IMR-90 (cell line): ENCODE measurements at regions not wholly inside any gene's neighbourhood (a gene's known extent, or its start where the extent isn't known, plus 50 kb on each side); places are given as distances from the start of the nearest gene placed in this dataset.

Source experiments
- ATAC-seq: fragments of 200-7000 bp; cut with Tn5 transposase; 2 replicates; pipeline ENCODE4 v1.9.1; 2020; ENCODE audit warnings: low read depth, mild to moderate bottlenecking, moderate library complexity
- BruUV-seq: library from RNA; stranded (reverse); fragments of 400-500 nt; replicated peaks from 2 replicates; lab custom pipeline; 2021; lab: Mats Ljungman, UMichigan
- CTCF ChIA-PET: fragments of 300-600 bp; formaldehyde crosslinking; extraction: SDS; loops from one replicate; lab custom pipeline; 2021; ENCODE audit warnings: antibody characterized with exemption; lab: Yijun Ruan, JAX
- POLR2A ChIA-PET: fragments of 300-600 bp; sonication (Branson Sonifier 250); formaldehyde crosslinking; loops from one replicate; lab custom pipeline; 2022; ENCODE audit warnings: antibody characterized with exemption; ENCODE audit not compliant: unreplicated experiment; lab: Charles Lee
- DNase-seq: peaks from one replicate; pipeline ENCODE4 v3.0.0; 2013
- H2AFZ ChIP-seq: replicated peaks from 2 replicates; pipeline ENCODE3; 2013; ENCODE audit warnings: low read length, mild to moderate bottlenecking; ENCODE audit not compliant: poor library complexity
- H2AK5ac ChIP-seq: 2 replicates; pipeline ENCODE4 v1.6.1; 2013; ENCODE audit warnings: low read depth, low read length, inconsistent platforms
- H2AK9ac ChIP-seq: replicated peaks from 2 replicates; pipeline ENCODE3; 2013; ENCODE audit warnings: mild to moderate bottlenecking, low read depth, low read length, moderate library complexity; ENCODE audit not compliant: poor library complexity
- H2BK120ac ChIP-seq: 2 replicates; pipeline ENCODE4 v1.6.1; 2013; ENCODE audit warnings: low read depth, low read length, inconsistent platforms
- H2BK15ac ChIP-seq: 3 replicates; pipeline ENCODE4 v1.6.1; 2013; ENCODE audit warnings: low read depth, low read length, inconsistent platforms
- H2BK20ac ChIP-seq: 2 replicates; pipeline ENCODE4 v1.6.1; 2013; ENCODE audit warnings: low read depth, mild to moderate bottlenecking, inconsistent platforms, low read length, moderate library complexity
- H2BK5ac ChIP-seq: 2 replicates; pipeline ENCODE4 v1.6.1; 2013; ENCODE audit warnings: mild to moderate bottlenecking, low read depth, low read length, inconsistent platforms; ENCODE audit not compliant: poor library complexity, severe bottlenecking
- H3K14ac ChIP-seq: replicated peaks from 2 replicates; pipeline ENCODE4 v1.6.1; 2013; ENCODE audit warnings: low read depth, low read length, inconsistent platforms
- H3K18ac ChIP-seq: 2 replicates; pipeline ENCODE4 v1.6.1; 2013; ENCODE audit warnings: low read depth, low read length, control low read depth
- H3K23ac ChIP-seq: 2 replicates; pipeline ENCODE4 v1.6.1; 2013; ENCODE audit warnings: low read depth, low read length, inconsistent platforms
- H3K27ac ChIP-seq: 2 replicates; pipeline ENCODE4 v1.5.1; 2013; ENCODE audit warnings: mild to moderate bottlenecking, control low read depth, low read length; ENCODE audit not compliant: insufficient read depth
- H3K27me3 ChIP-seq: 2 replicates; pipeline ENCODE4 v1.6.1; 2013; ENCODE audit warnings: low read length; ENCODE audit not compliant: control insufficient read depth, insufficient read depth
- H3K36me3 ChIP-seq: 2 replicates; pipeline ENCODE4 v1.6.1; 2013; ENCODE audit warnings: low read length, mixed read lengths; ENCODE audit not compliant: control insufficient read depth, insufficient read depth
- H3K4ac ChIP-seq: 2 replicates; pipeline ENCODE4 v1.6.1; 2013; ENCODE audit warnings: low read depth, low read length, inconsistent platforms
- H3K4me1 ChIP-seq: 2 replicates; pipeline ENCODE4 v1.6.1; 2013; ENCODE audit warnings: low read length, mixed read lengths; ENCODE audit not compliant: control insufficient read depth, insufficient read depth
- H3K4me2 ChIP-seq: 2 replicates; pipeline ENCODE4 v1.6.1; 2013; ENCODE audit warnings: low read depth, mild to moderate bottlenecking, control low read depth, low read length, moderate library complexity
- H3K4me3 ChIP-seq: 2 replicates; pipeline ENCODE4 v1.5.1; 2013; ENCODE audit warnings: low read depth, mild to moderate bottlenecking, control low read depth, low read length, moderate library complexity; ENCODE audit not compliant: insufficient read depth
- H3K56ac ChIP-seq: 2 replicates; pipeline ENCODE4 v1.6.1; 2013; ENCODE audit warnings: low read length, inconsistent platforms; ENCODE audit not compliant: insufficient read depth; ENCODE audit errors: extremely low read depth
- H3K79me1 ChIP-seq, 2 experiments: 2 replicates each; pipeline ENCODE4 v1.6.1; 2013; ENCODE audit warnings: low read length in 2 of 2, inconsistent platforms in 1 of 2, low read depth in 1 of 2
- H3K9ac ChIP-seq: 2 replicates; pipeline ENCODE4 v1.6.1; 2013; ENCODE audit warnings: low read depth, low read length, control low read depth
- H3K9me1 ChIP-seq: 2 replicates; pipeline ENCODE4 v1.6.1; 2013; ENCODE audit warnings: low read length, inconsistent platforms; ENCODE audit not compliant: insufficient read depth
- H3K9me3 ChIP-seq: 2 replicates; pipeline ENCODE4 v1.6.1; 2013; ENCODE audit warnings: low read length; ENCODE audit not compliant: control insufficient read depth, insufficient read depth
- H4K20me1 ChIP-seq: 2 replicates; pipeline ENCODE4 v1.6.1; 2013; ENCODE audit warnings: low read length, inconsistent platforms; ENCODE audit not compliant: insufficient read depth
- H4K5ac ChIP-seq: 2 replicates; pipeline ENCODE4 v1.6.1; 2013; ENCODE audit warnings: mild to moderate bottlenecking, low read depth, low read length, control low read depth
- H4K8ac ChIP-seq, 2 experiments: 2 replicates each; pipeline ENCODE4 v1.6.1; 2013; ENCODE audit warnings: low read depth in 2 of 2, low read length in 2 of 2, control low read depth in 1 of 2, inconsistent platforms in 1 of 2
- H4K91ac ChIP-seq: 2 replicates; pipeline ENCODE4 v1.6.1; 2013; ENCODE audit warnings: low read depth, low read length, inconsistent platforms; ENCODE audit not compliant: insufficient read depth
- MXI1 ChIP-seq: IDR thresholded peaks from 2 replicates; pipeline ENCODE4 v1.6.1; 2012; ENCODE audit warnings: low read depth, mild to moderate bottlenecking, low read length, moderate library complexity, borderline replicate concordance
- RAD21 ChIP-seq: IDR thresholded peaks from 2 replicates; pipeline ENCODE4 v1.6.1; 2012; ENCODE audit warnings: low read length, improper control_type of control experiment
- RFX5 ChIP-seq: IDR thresholded peaks from 2 replicates; pipeline ENCODE4 v1.8.0; 2012; ENCODE audit warnings: low read depth, mild to moderate bottlenecking, low read length, moderate library complexity
- SMC3 ChIP-seq: fragments of 150-350 bp; IDR thresholded peaks from 2 replicates; pipeline ENCODE4 v1.6.1; 2016; ENCODE audit warnings: low read depth, mild to moderate bottlenecking, antibody characterized with exemption, low read length, moderate library complexity
- WGBS, 2 experiments: methylation state at CpG; one replicate each; pipeline versions ENCODE4 v1.1.5 to v1.1.7; 2013; ENCODE audit warnings: missing lambda C conversion rate in 2 of 2; ENCODE audit not compliant: insufficient read length in 1 of 2; ENCODE audit errors: extremely low coverage in 2 of 2; 5-methylcytosine and 5-hydroxymethylcytosine counted together
- dilution Hi-C: fragments of 300-500 bp; cut with HindIII; formaldehyde crosslinking; loops from one replicate; pipeline ENCODE4 v1.14.3; 2018; ENCODE audit warnings: low sequenced_read_pairs; ENCODE audit not compliant: unreplicated experiment
- in situ Hi-C: fragments of 300-500 bp; cut with MboI; formaldehyde crosslinking; loops from 3 replicates; pipeline ENCODE4 v1.14.3; 2019; ENCODE audit warnings: low sequenced_read_pairs, inconsistent platforms, mixed read lengths
- intact Hi-C: fragments of 100-400 bp; cut with micrococcal nuclease; formaldehyde crosslinking; loops from 2 replicates; pipeline ENCODE4 v1.10.0; 2022

DNA sequence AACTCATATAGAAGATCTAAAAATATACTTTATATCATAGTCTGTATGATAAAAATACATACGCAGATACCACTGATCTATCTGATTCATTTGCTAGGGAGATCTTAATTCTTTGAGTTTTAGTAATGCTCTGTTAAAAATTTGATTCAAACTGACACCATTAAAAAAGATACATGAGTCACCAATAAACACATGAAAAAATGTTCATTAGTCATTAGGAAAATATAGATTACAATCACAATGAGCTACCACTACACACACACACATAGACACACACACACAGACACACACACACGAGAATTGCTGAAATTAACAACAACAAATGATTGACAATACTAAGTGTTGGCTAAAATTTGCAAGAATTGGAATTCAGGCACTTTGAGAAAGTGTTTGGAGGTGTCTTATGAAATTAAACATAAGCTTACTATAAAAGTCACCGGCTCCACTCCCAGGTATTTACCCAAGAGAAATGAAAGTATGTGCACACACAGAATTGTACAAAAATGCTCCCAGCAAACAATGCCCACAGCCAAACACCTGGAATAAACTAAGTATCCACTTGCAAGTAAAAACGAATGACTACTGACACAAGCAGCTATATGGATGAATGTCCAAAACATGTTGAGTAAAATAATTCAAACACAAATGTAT, 117.7 kb upstream of the GGTLC1 start:
- no CpG with 5 or more reads among the region's 4 CpGs for WGBS, 2 experiments
- H3K14ac ChIP-seq, result no peak overlapping the region
- H3K9ac ChIP-seq, result no peak overlapping the region
- H2AK9ac ChIP-seq, result no peak overlapping the region
- intact Hi-C loops (no loop called here), in situ Hi-C loops (no loop called here), dilution Hi-C loops (no loop called here)
- no peak overlapping the region for H2AFZ ChIP-seq
- H2AK5ac ChIP-seq, result no peak overlapping the region
- no peak overlapping the region for H4K5ac ChIP-seq
- ATAC-seq (no peak), DNase-seq (no peak)
- no peak overlapping the region for H3K27ac ChIP-seq
- no peaks in the 10 kb centered on the region for H3K9me3 ChIP-seq
- H3K79me1 ChIP-seq, result no peaks in the 10 kb centered on the region
- no peak overlapping the region for H3K18ac ChIP-seq
- H2BK20ac ChIP-seq, result no peak overlapping the region
- H3K56ac ChIP-seq, result no peak overlapping the region
- no peaks in the 10 kb centered on the region for H3K4me1 ChIP-seq
- ChIA-PET CTCF (interaction anchor here (0.6 kb wide), 1 partner anchor 537 kb away, joined by 4 read pairs; no protein-coding TSS in a partner anchor), POLR2A (no interaction called here)
- H2BK120ac ChIP-seq, result no peak overlapping the region
- H4K20me1 ChIP-seq, result no peaks in the 10 kb centered on the region
- no peaks in the 10 kb centered on the region for H3K36me3 ChIP-seq
- H3K23ac ChIP-seq, result no peak overlapping the region
- H2BK5ac ChIP-seq, result no peak overlapping the region
- no peak overlapping the region for H3K4me3 ChIP-seq
- no peak overlapping the region for H3K4ac ChIP-seq
- BruUV-seq, result no TSS peak
- H2BK15ac ChIP-seq, result no peak overlapping the region
- TF ChIP-seq RFX5, result no peak
- no peak for TF ChIP-seq RAD21
- TF ChIP-seq SMC3, result no peak
- no peak for TF ChIP-seq MXI1
- no peak overlapping the region for H4K8ac ChIP-seq
- no peaks in the 10 kb centered on the region; the same call in 1 of the 2 replicates for H3K27me3 ChIP-seq
- no peak overlapping the region for H4K91ac ChIP-seq
- no peak overlapping the region for H3K4me2 ChIP-seq
- no peaks in the 10 kb centered on the region for H3K9me1 ChIP-seq
